PC-9 (cell line): ENCODE measurements at regions not wholly inside any gene's neighbourhood (a gene's known extent, or its start where the extent isn't known, plus 50 kb on each side); places are given as distances from the start of the nearest gene placed in this dataset.

Experiments used
- BruUV-seq: library from RNA; stranded (reverse); fragments of 400-500 nt; replicated peaks from 2 replicates; lab custom pipeline; 2021; lab: Mats Ljungman, UMichigan
- CTCF ChIA-PET: fragments of 300-600 bp; sonication (Branson Sonifier 250); formaldehyde crosslinking; loops from one replicate; lab custom pipeline; 2022; ENCODE audit warnings: antibody characterized with exemption; lab: Charles Lee
- POLR2A ChIA-PET: fragments of 300-600 bp; sonication (Branson Sonifier 250); formaldehyde crosslinking; loops from one replicate; lab custom pipeline; 2022; ENCODE audit warnings: antibody characterized with exemption; ENCODE audit not compliant: unreplicated experiment; lab: Charles Lee
- DNase-seq, 2 experiments: peaks; one replicate each; pipeline versions ENCODE4 v3.0.0 to v3.0.0-alpha.2; 2015 to 2022; ENCODE audit warnings: mixed read lengths in 1 of 2
- H2AFZ ChIP-seq: fragments of 200-600 bp; sonication (generic); 2 replicates; pipeline ENCODE4 v1.8.1; 2017; ENCODE audit warnings: antibody characterized with exemption
- H3F3A ChIP-seq: fragments of 200-600 bp; sonication (generic); 2 replicates; pipeline ENCODE4 v1.8.1; 2017; ENCODE audit warnings: antibody characterized with exemption, mild to moderate bottlenecking, low read depth; ENCODE audit not compliant: insufficient read depth
- H3K27ac ChIP-seq: fragments of 200-600 bp; sonication (generic); 2 replicates; pipeline ENCODE4 v1.6.1; 2016; ENCODE audit warnings: mixed run types
- H3K27me3 ChIP-seq: fragments of 200-600 bp; sonication (generic); 2 replicates; pipeline ENCODE4 v1.6.1; 2016; ENCODE audit warnings: low read depth, mixed run types; ENCODE audit not compliant: insufficient read depth
- H3K36me3 ChIP-seq: fragments of 200-600 bp; sonication (generic); 2 replicates; pipeline ENCODE4 v1.6.1; 2016; ENCODE audit warnings: low read depth, mixed run types
- H3K4me1 ChIP-seq: fragments of 200-600 bp; sonication (generic); replicated peaks from 2 replicates; pipeline ENCODE4 v1.6.1; 2016; ENCODE audit warnings: mixed run types; ENCODE audit not compliant: insufficient read depth
- H3K4me2 ChIP-seq: fragments of 200-600 bp; sonication (generic); 2 replicates; pipeline ENCODE4 v1.6.1; 2017; ENCODE audit warnings: mixed run types
- H3K4me3 ChIP-seq: fragments of 200-600 bp; sonication (generic); 2 replicates; pipeline ENCODE4 v1.6.1; 2016; ENCODE audit warnings: mixed run types
- H3K79me2 ChIP-seq: fragments of 200-600 bp; sonication (generic); 2 replicates; pipeline ENCODE4 v1.6.1; 2017; ENCODE audit warnings: low read depth, mixed run types
- H3K9me2 ChIP-seq: fragments of 200-600 bp; sonication (generic); 2 replicates; pipeline ENCODE4 v1.8.1; 2017; ENCODE audit warnings: mild to moderate bottlenecking; ENCODE audit not compliant: insufficient read depth
- H3K9me3 ChIP-seq: fragments of 200-600 bp; sonication (generic); 2 replicates; pipeline ENCODE4 v1.8.1; 2016; ENCODE audit warnings: low read depth; ENCODE audit not compliant: insufficient read depth
- H4K20me1 ChIP-seq: fragments of 200-600 bp; sonication (generic); 2 replicates; pipeline ENCODE4 v1.8.1; 2017; ENCODE audit not compliant: insufficient read depth
- CTCF ChIP-seq: fragments of 200-600 bp; sonication (generic); conservative IDR thresholded peaks from 2 replicates; pipeline ENCODE4 v1.6.1; 2017; ENCODE audit warnings: mixed run types, antibody characterized with exemption, mild to moderate bottlenecking, moderate library complexity
- EZH2 ChIP-seq: fragments of 200-600 bp; sonication (generic); IDR thresholded peaks from 2 replicates; pipeline ENCODE4 v1.8.0; 2017; ENCODE audit warnings: antibody characterized with exemption, low read depth
- intact Hi-C: fragments of 100-400 bp; cut with micrococcal nuclease; formaldehyde crosslinking; loops from one replicate; pipeline ENCODE4 v1.10.0; 2022; ENCODE audit not compliant: unreplicated experiment

- Histone ChIP-seq H3K4me2 (no peak overlapping the region), H3F3A (no peaks in the 10 kb centered on the region), H3K27me3 (no peaks in the 10 kb centered on the region), H3K79me2 (no peaks in the 10 kb centered on the region), H3K4me1 (no peaks in the 10 kb centered on the region), H3K4me3 (no peak overlapping the region), H3K36me3 (peaks cover 4% of the 10 kb centered on the region; the same call in 1 of the 2 replicates), H3K9me2 (no peaks in the 10 kb centered on the region), H3K27ac (no peak overlapping the region), H2AFZ (no peak overlapping the region), H4K20me1 (no peaks in the 10 kb centered on the region), H3K9me3 (no peaks in the 10 kb centered on the region)
- CTCF ChIA-PET, result no interaction called here
- intact Hi-C loops, result no loop called here
- POLR2A ChIA-PET, result no interaction called here
- no peak for DNase-seq
- no TSS peak for BruUV-seq
- no peak for TF ChIP-seq CTCF
- TF ChIP-seq EZH2, result no peak
Measured at GRCh38 chr12:100069795-100070194, 72.9 kb downstream of the BLTP3B start.

GRCh38 chr12:100068305-100068704 lies 74.4 kb downstream of the BLTP3B start:
- Histone ChIP-seq H3K9me2 (no peaks in the 10 kb centered on the region), H3F3A (no peaks in the 10 kb centered on the region), H2AFZ (no peak overlapping the region), H3K79me2 (no peaks in the 10 kb centered on the region), H3K4me2 (no peak overlapping the region), H3K27ac (no peak overlapping the region), H3K36me3 (peaks cover 4% of the 10 kb centered on the region; the same call in 1 of the 2 replicates), H3K27me3 (no peaks in the 10 kb centered on the region), H3K4me3 (no peak overlapping the region), H4K20me1 (no peaks in the 10 kb centered on the region), H3K4me1 (no peaks in the 10 kb centered on the region), H3K9me3 (no peaks in the 10 kb centered on the region)
- no TSS peak for BruUV-seq
- ChIA-PET CTCF (no interaction called here), POLR2A (no interaction called here)
- no peak for DNase-seq
- intact Hi-C loops, result no loop called here
- TF ChIP-seq CTCF, result no peak
- TF ChIP-seq EZH2, result no peak

- no peaks in the 10 kb centered on the region for H3K9me3 ChIP-seq
- H3K4me2 ChIP-seq, result no peak overlapping the region
- ChIA-PET CTCF (no interaction called here), POLR2A (no interaction called here)
- no peaks in the 10 kb centered on the region for H3K79me2 ChIP-seq
- intact Hi-C loops, result no loop called here
- no peak for TF ChIP-seq EZH2
- no peak for TF ChIP-seq CTCF
- no peak overlapping the region for H2AFZ ChIP-seq
- H3F3A ChIP-seq, result no peaks in the 10 kb centered on the region
- H4K20me1 ChIP-seq, result no peaks in the 10 kb centered on the region
- H3K36me3 ChIP-seq, result 0 out of 2 replicates have a peak, but pooled peaks cover 3% of the 10 kb centered on the region
- H3K27ac ChIP-seq, result no peak overlapping the region
- no peaks in the 10 kb centered on the region for H3K4me1 ChIP-seq
- no TSS peak for BruUV-seq
- no peaks in the 10 kb centered on the region for H3K9me2 ChIP-seq
- no peak for DNase-seq
- H3K4me3 ChIP-seq, result no peak overlapping the region
- no peaks in the 10 kb centered on the region for H3K27me3 ChIP-seq
Measured at GRCh38 chr12:100061814-100062213, 77.1 kb upstream of the ANKS1B start.
